GM08714 (cell line): ENCODE measurements at regions not wholly inside any gene's neighbourhood (a gene's known extent, or its start where the extent isn't known, plus 50 kb on each side); places are given as distances from the start of the nearest gene placed in this dataset.

Source experiments
- H3K4me3 ChIP-seq: fragments of 200-500 bp; sonication (Bioruptor generic); 2 replicates; pipeline ENCODE4 v1.5.1; 2014; ENCODE audit warnings: mild to moderate bottlenecking, low read length, inconsistent platforms
- ZNF274 ChIP-seq: IDR thresholded peaks from 2 replicates; pipeline ENCODE4 v1.6.1; 2012; ENCODE audit warnings: mild to moderate bottlenecking, low read depth, low read length

DNA sequence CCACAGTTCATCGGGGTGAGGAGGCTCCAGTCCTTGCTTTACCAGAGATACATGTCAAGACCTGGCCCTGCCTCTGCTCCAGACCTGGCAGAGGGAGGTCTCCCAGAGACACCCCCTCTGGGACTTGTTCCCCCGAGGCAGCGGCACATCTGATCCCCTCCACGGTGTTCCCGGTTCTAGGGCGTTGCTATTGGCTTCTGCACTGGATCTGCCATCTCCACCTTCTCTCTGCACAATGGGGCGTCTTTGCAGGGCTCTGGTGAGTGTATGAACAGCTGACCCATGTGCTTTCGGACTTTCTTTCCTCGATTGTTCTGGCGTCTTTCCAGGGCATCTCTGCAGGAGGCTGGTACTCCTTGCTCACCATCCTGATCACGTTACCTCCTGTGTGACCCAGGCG is 930.4 kb downstream of the TBC1D22A start:
- no peak overlapping the region for H3K4me3 ChIP-seq
- TF ChIP-seq ZNF274: no peak

DNA sequence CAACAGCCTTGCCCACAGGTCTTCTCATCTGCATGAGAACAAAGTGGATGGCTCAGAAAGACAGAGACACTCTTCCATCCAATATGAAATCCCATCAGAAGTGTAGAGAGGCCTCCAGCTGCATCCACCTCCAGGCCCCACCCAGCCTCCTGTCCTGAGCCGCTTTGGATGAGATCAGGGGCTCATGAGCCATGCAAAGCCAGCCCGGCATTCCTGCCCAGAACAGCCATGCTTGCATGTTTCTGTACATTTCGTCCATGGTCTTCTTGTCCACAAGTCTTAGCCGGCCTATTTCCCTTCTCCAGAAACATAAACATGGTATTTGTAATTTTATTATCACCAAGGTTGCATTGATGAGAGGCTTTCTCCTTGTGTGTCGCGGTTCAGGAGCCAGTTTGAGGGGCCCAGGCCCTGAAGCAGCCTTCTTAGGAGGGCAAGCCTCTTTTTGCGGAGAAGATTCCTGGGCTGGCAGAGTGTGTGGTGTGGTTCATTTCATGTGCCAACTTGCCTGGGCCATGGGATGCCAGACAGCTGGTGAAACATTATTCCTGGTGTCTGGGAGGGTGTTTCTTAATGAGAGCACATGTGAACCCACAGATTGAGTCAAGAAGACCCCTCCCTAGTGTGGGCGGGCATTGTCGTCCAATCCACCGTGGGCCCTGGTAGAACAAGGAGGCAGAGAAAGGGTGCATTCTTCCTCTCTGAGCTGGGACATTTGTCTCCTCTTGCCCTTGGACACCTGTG is 928.9 kb downstream of the TBC1D22A start:
- no peak for TF ChIP-seq ZNF274
- H3K4me3 ChIP-seq: no peak overlapping the region

DNA sequence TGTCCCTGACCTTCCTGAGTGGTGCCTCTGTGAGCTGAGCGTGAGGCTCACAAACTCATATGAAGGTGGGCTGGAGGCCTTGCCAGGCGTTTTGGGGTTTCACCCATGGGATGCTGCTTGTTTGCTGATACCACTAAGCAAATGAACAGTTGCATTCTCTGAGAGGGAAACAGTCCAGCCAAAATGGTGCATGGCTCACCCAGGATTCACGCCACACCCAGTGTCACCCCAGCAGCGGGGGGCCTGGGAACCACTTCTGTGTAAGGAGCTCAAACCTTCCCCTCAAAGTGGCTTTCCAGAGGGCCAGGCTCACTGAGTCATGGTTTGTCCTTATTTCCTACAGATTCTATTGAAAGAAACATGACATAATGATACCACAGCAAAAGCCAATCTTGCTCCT is 928.1 kb downstream of the TBC1D22A start:
- H3K4me3 ChIP-seq: no peak overlapping the region
- TF ChIP-seq ZNF274: no peak

DNA sequence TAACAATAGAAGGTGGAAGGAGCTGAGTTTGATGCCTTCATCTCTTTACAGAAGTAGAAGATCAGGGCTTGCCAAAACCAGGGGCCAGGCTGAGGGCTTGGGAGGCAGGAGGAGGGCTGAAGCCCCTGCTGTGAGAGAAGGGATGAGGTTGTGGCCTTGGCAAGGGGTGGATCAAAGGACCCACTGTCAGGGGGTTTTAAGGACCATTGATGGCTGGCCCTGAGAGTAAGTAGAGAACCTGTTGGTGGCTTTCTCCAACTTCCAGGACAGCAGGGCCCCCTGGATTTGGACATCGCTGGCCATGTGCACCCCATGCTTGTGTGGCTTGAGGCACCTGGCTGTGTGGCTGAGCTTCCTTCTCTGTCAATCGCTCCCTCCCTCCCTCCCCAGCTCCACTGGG is 927.7 kb downstream of the TBC1D22A start:
- H3K4me3 ChIP-seq: no peak overlapping the region
- TF ChIP-seq ZNF274: no peak

DNA sequence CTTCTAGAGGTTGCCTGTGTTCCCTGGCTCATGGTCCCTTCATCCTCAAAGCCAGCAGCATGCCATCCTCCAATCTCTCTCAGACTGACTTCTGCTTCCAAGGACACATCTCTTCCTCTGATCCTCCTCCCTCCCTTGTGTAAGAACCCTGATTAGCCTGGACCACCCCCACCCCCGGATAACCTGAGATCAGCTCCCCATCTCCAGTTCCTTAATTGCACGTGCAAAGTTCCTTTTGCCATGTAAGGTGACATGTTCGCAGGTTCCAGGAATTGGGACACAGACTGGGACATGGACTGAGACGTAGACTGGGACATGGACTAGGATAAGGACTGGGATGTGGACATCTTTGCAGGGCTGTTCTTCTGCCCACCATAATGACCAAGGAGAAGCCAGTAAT is 925.3 kb downstream of the TBC1D22A start:
- TF ChIP-seq ZNF274: no peak
- no peak overlapping the region for H3K4me3 ChIP-seq

DNA sequence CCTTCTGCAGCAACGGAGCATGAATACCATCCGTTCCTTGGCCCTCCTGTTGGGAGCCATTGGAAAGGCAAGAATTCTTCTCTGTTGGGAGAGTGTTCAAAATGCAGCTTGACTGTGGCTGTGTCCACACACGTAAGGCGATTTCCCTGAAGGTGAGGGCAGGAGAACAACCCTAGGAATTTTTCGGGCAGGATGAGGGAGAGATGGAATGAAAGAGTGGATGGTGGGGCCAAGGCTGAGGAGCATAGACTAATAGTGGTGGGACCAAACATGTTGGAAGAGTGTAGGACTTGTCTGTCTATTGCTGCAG is 924.9 kb downstream of the TBC1D22A start:
- no peak overlapping the region for H3K4me3 ChIP-seq
- no peak for TF ChIP-seq ZNF274

DNA sequence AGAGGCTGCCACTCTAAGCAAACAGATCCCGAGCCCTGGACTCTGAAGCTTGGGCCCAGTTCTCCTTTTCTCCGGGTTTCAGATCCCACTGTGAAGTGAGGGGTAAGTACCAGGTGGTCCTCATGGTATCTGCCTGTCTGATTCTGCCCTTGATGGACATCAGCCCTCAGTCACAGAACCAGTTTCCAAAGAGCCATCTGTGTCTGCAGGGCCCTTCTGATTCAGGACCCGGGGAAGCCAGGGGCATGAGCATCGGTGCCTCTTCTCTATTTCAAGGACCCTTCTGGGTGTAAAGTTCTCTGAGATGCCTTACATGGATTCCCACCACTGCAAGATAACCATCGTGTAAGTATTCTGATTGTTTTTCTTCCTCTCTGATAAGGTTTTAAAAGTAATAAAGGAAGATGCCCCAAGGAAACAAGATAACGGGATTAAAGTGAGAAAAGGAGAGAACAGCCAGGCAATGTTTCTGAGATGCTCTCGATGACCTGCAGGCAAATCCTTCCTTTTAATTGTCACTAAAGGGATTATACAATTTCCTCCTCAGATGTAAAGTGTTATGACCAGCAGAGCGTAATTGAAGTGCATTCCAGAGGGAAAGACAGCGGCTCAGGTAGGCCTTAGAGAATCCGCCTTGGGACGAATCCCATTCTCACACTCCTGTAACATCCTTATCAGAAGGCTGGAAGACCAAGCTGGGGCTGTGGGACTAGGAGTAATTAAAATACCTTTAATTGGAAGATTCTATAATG is 924.3 kb downstream of the TBC1D22A start:
- no peak for TF ChIP-seq ZNF274
- H3K4me3 ChIP-seq: no peak overlapping the region

DNA sequence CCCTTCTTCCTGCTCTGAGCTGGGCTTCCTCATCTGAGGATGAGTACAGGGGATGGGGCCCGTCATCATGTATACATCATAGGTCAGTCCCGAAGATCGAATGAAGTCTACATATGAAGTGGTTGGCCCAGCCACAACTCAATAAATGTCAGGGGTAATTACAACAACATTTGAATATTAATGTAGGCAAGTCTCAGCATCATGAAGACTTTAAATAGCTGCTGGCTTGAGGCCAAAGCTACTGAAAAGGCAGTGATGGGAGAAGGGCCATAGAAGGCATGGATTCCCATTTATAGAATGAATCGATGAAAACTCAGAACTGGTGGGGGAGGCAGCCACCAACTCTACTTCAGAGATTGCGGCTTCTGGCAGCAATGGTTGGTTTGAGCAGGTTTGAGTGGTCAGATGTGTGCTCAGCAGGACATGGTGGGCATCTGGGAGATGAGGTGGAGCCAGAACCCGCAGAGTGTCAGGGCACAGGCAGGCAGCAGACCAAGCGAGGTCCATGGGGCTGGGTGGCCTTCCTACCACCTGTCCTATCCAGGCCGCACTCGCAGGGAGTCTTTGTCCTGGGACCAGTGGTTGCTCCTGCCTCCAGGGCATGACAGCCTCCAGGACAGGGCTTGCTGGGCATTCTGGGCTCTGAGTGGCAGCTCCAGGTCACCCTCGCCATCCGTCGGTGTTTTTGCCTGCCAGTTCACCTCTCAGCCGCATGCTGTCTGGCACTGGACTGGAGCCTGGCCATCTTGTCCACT is 919.1 kb downstream of the TBC1D22A start:
- H3K4me3 ChIP-seq: no peak overlapping the region
- TF ChIP-seq ZNF274: no peak

DNA sequence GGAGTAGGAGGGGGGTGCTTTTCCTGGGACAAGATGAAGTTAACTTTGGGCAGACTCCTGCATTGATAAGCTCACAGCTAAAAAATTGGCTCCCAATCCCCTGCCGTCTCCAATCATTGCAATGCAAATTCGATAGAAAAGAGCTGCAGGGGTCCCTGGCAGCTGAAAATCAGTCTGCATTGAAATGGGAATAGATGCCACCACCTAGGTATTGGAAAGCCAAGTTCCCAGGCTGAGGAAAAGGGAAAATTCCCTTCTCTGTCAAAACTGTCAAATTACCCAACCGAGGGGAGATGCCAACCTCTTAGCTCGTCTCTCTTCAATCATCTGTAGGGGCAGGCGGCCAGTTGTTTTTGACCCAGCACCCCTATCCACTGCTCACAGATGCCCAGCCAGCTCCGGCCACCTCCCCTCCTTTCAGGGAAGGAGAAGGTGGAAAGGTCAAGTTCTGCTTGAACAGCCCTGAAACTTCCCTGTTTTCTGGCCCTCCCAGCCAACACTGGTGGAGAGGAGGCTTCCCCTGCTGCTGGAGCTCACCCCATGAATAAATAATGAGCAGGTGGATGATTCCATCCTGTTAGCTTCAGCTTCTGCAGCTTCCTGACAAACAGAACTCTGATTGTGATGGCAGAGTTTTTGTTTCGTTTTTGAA is 916.3 kb downstream of the TBC1D22A start:
- no peak overlapping the region for H3K4me3 ChIP-seq
- TF ChIP-seq ZNF274: no peak

DNA sequence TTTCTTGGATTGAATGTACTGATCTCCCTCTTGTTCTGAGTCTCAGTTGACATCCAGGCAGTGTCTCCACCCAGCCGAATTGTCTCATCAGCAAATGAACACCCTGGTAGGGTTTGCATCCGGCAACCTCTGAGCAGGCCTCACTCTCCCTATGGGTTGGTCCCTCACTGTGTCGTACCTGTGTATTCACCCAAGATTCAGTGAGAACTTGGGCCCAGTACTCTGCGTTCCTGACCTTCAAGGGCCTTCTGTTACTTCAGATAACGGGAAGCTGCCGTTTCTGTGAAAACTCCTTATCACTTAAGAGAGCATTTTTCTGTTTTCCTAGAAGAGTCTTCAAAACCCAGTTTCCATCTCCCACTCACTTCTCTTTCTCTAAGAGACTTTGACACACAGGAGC is 915.6 kb downstream of the TBC1D22A start:
- H3K4me3 ChIP-seq: no peak overlapping the region
- TF ChIP-seq ZNF274: no peak

DNA sequence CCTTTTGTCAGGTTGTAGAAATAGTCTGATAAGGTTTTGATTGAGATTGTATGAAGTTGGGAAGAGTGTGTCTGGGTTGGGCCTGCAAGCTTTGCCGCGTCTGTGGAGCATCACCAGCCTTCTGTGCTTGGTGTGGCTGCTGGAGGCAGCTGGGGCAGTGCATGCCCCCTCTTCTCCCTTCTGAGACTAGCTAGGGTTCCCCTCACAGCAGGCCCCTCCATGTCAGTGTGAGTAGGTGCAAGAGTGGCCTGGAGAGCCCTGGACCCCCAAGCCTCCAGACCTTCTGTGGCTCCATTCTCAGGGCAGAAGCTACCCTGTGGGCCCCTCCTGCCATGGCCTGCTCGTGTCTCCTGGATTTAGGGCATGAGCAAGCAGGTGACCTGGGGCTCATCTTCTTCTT is 914.2 kb downstream of the TBC1D22A start:
- no peak for TF ChIP-seq ZNF274
- H3K4me3 ChIP-seq: no peak overlapping the region

DNA sequence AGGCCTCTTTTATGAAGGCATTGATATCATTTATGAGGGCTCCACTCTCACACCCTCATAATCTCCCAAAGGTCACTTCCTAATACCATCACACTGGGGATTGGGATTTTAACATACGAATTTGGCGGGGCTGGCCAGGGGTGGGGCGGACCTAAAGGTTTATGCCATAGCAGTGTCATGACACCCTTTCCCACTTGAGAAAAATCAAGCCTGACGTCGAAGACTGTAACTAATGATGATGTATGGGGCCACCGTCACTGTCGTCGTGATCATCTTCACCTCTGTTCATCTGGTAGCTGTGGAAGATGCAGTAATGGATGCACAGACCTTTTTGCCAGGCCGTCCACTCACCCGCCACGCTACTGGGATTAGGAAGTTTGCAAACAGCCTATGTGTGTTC is 912.1 kb downstream of the TBC1D22A start:
- no peak for TF ChIP-seq ZNF274
- H3K4me3 ChIP-seq: no peak overlapping the region

DNA sequence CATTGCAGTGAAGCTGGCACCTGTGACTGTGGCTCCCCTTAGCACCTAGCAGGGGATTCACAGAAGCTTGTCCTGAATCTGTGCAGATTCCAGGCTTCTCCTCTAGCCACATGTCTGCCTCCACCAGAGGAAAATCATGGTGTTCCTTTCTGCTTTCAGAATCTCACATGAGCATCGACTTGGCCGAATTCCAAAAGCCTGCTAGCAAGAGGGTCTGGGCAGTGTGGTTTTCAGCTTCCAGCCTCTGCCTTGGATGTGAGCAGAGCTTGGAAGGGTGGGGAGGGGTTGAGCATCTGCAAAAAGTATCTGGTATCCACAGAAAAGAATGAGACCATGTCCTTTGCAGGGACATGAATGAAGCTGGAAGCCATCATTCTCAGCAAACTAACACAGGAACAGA is 911.1 kb downstream of the TBC1D22A start:
- no peak for TF ChIP-seq ZNF274
- H3K4me3 ChIP-seq: no peak overlapping the region

DNA sequence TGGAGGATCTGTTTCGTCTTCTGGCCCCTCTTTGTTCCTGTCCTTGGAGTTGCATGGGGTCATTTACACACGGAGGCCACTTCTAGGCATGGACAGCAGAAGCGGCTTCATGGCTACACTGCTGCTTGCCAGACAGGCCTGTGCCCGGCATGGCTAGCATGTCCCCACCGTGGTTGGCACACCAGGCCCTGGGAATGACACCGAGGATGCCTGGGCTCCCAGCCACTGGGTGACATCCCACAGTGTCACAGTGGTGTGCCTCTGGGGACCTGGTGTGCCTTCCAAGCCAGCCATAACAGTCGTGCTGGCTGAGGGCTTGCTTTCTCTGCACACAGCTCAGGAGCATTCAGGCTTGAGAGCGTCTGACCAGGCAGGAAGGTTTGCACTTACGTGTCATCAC is 910.1 kb downstream of the TBC1D22A start:
- no peak overlapping the region for H3K4me3 ChIP-seq

More for the DNA sequence above, 910.1 kb downstream of the TBC1D22A start:
- no peak for TF ChIP-seq ZNF274
